ENCODE measurements at regions not wholly inside any gene's neighbourhood (a gene's known extent, or its start where the extent isn't known, plus 50 kb on each side); places are given as distances from the start of the nearest gene placed in this dataset.

- Mint-ChIP-seq H3K4me3 (ENCODE audit: unreplicated experiment) (peak overlapping the region; percentile 14), H3K4me1 (ENCODE audit: insufficient read depth, unreplicated experiment) (peaks cover 25% of the 10 kb centered on the region), H3K36me3 (ENCODE audit: insufficient read depth, unreplicated experiment) (no peaks in the 10 kb centered on the region), H3K27ac (ENCODE audit: low read depth, unreplicated experiment) (peak overlapping the region; percentile 94), H3K27me3 (ENCODE audit: insufficient read depth, unreplicated experiment) (no peaks in the 10 kb centered on the region), H3K9me3 (ENCODE audit: unreplicated experiment) (no peaks in the 10 kb centered on the region)
- CTCF ChIA-PET, result interaction anchor here (0.6 to 1.0 kb wide), 2 partner anchors 60 to 133 kb away, joined by 3 to 5 read pairs; no protein-coding TSS in a partner anchor
- DNase-seq (ENCODE audit: unreplicated experiment), result peak; percentile 95
- POLR2A ChIA-PET, result interaction anchor here (0.8 to 2.2 kb wide), 5 partner anchors 10 to 58 kb away, joined by 3 to 7 read pairs (median 3); no protein-coding TSS in a partner anchor
- BruUV-seq (replicated peaks), result no TSS peak
- no peak for TF ChIP-seq CTCF (IDR thresholded peaks at IDR 0.05; ENCODE audit: unreplicated experiment)
- intact Hi-C loops (cut with micrococcal nuclease), result loop anchor here (1.0 to 5.0 kb wide), 2 partner anchors 41 to 59 kb away; no protein-coding TSS in a partner anchor
These were observed 1173.1 kb upstream of the ZEB2 start for GRCh38 chr2:145692971-145693478.

- CTCF ChIA-PET, result interaction anchor here (0.6 kb wide), 3 partner anchors 105 to 1351 kb away, joined by 4 to 5 read pairs (median 4); no protein-coding TSS in a partner anchor
- H3K27ac Mint-ChIP-seq (ENCODE audit: low read depth, unreplicated experiment), result no peak overlapping the region
- BruUV-seq (replicated peaks), result no TSS peak
These were observed 1171.7 kb upstream of the ZEB2 start for GRCh38 chr2:145691659-145692058.

GRCh38 chr2:145690183-145690778, 1170.4 kb upstream of the ZEB2 start:
- H3K36me3 Mint-ChIP-seq (ENCODE audit: insufficient read depth, unreplicated experiment), result no peaks in the 10 kb centered on the region
- intact Hi-C loops (cut with micrococcal nuclease), result loop anchor here (5.0 kb wide), 1 partner anchor 38 kb away; no protein-coding TSS in a partner anchor
- peaks cover 41% of the 10 kb centered on the region for H3K4me1 Mint-ChIP-seq (ENCODE audit: insufficient read depth, unreplicated experiment)
- CTCF ChIA-PET, result interaction anchor here (0.7 kb wide), 1 partner anchor 1321 kb away, joined by 4 read pairs; no protein-coding TSS in a partner anchor
- DNase-seq (ENCODE audit: unreplicated experiment), result peak; percentile 47
- no peak for TF ChIP-seq CTCF (IDR thresholded peaks at IDR 0.05; ENCODE audit: unreplicated experiment)
- no peaks in the 10 kb centered on the region for H3K27me3 Mint-ChIP-seq (ENCODE audit: insufficient read depth, unreplicated experiment)
- POLR2A ChIA-PET, result interaction anchor here (0.6 to 1.3 kb wide), 3 partner anchors 34 to 829 kb away, joined by 3 read pairs; no protein-coding TSS in a partner anchor
- H3K4me3 Mint-ChIP-seq (ENCODE audit: unreplicated experiment), result no peak overlapping the region
- no peaks in the 10 kb centered on the region for H3K9me3 Mint-ChIP-seq (ENCODE audit: unreplicated experiment)
- BruUV-seq (replicated peaks), result no TSS peak
- H3K27ac Mint-ChIP-seq (ENCODE audit: low read depth, unreplicated experiment), result peak overlapping the region; percentile 46

More at GRCh38 chr2:145691659-145692058, 1171.7 kb upstream of the ZEB2 start:
- POLR2A ChIA-PET, result interaction anchor here (1.0 to 2.2 kb wide), 3 partner anchors 9 to 33 kb away, joined by 3 to 7 read pairs (median 3); no protein-coding TSS in a partner anchor
- TF ChIP-seq CTCF (IDR thresholded peaks at IDR 0.05; ENCODE audit: unreplicated experiment), result no peak
- no peaks in the 10 kb centered on the region for H3K36me3 Mint-ChIP-seq (ENCODE audit: insufficient read depth, unreplicated experiment)
- H3K27me3 Mint-ChIP-seq (ENCODE audit: insufficient read depth, unreplicated experiment), result no peaks in the 10 kb centered on the region
- peaks cover 34% of the 10 kb centered on the region for H3K4me1 Mint-ChIP-seq (ENCODE audit: insufficient read depth, unreplicated experiment)
- intact Hi-C loops (cut with micrococcal nuclease), result loop anchor here (5.0 kb wide), 1 partner anchor 39 kb away; no protein-coding TSS in a partner anchor
- no peak for DNase-seq (ENCODE audit: unreplicated experiment)
- no peaks in the 10 kb centered on the region for H3K9me3 Mint-ChIP-seq (ENCODE audit: unreplicated experiment)
- H3K4me3 Mint-ChIP-seq (ENCODE audit: unreplicated experiment), result no peak overlapping the region

GRCh38 chr2:145689277-145689676, 1169.4 kb upstream of the ZEB2 start:
- POLR2A ChIA-PET, result interaction anchor here (0.8 kb wide), 1 partner anchor 56 kb away, joined by 4 read pairs; no protein-coding TSS in a partner anchor
- no peak for TF ChIP-seq CTCF (IDR thresholded peaks at IDR 0.05; ENCODE audit: unreplicated experiment)
- Mint-ChIP-seq H3K36me3 (ENCODE audit: insufficient read depth, unreplicated experiment) (no peaks in the 10 kb centered on the region), H3K9me3 (ENCODE audit: unreplicated experiment) (no peaks in the 10 kb centered on the region), H3K4me1 (ENCODE audit: insufficient read depth, unreplicated experiment) (peaks cover 43% of the 10 kb centered on the region), H3K4me3 (ENCODE audit: unreplicated experiment) (no peak overlapping the region), H3K27ac (ENCODE audit: low read depth, unreplicated experiment) (no peak overlapping the region), H3K27me3 (ENCODE audit: insufficient read depth, unreplicated experiment) (no peaks in the 10 kb centered on the region)
- intact Hi-C loops (cut with micrococcal nuclease), result no loop called here
- CTCF ChIA-PET, result no interaction called here
- no peak for DNase-seq (ENCODE audit: unreplicated experiment)
- no TSS peak for BruUV-seq (replicated peaks)

All from MCF 10A (cell line).